Activated CD4-positive, alpha-beta T cell treated with anti-CD3 and anti-CD28 coated beads, Interleukin-2, Interleukin-4, amounts not matched to agents 100 ng/mL and 50 ng/mL, durations not matched to agents 16 hours and 8 hours (primary cell): ENCODE measurements at regions not wholly inside any gene's neighbourhood (a gene's known extent, or its start where the extent isn't known, plus 50 kb on each side); places are given as distances from the start of the nearest gene placed in this dataset.

Source experiments
- DNase-seq: peaks from one replicate; pipeline ENCODE4 v3.0.0-alpha.2; 2020; ENCODE audit warnings: low spot score

GRCh38 chr3:72459588-72459987 lies 388.7 kb downstream of the SHQ1 start:
- no peak for DNase-seq

DNA sequence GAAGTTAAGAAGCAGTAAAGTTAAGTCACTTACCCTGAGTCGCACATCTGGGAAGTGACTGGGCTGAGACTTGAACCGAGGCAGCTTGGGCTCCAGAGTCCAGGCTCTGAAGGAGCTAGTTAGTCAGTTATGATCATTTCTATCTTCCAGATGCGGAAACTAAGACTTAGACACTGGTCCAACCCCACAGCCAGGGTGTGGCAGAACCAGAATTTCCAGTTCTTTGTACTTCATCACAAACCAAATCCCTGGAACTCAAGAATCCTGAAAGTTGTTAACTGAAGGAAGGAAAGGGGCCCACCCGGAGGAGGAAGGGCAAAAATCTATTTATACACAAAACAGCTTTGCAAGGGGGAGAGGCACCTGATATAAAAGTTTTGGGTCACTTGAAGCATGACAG lies 389.9 kb downstream of the SHQ1 start:
- DNase-seq, result no peak

GRCh38 chr3:72454441-72454840 lies 393.8 kb downstream of the SHQ1 start:
- no peak for DNase-seq

DNA sequence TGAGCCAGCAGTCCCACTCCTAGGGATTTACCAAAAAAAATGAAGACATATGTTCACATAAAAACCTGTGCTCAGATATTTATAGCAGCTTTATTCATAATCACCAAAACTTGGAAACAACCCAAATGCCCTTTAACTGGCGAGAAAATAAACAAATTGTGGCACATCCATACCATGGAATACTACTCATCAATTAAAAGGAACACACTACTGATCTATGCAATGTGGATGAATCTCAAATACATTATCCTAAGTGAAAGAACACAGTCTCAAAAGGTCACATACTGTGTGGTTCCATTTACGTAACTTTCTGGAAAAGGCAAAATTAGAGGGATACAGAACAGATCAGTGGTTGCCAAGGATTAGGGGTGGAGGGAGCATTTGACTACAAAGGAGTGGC lies 394.5 kb downstream of the SHQ1 start:
- DNase-seq, result no peak

DNA sequence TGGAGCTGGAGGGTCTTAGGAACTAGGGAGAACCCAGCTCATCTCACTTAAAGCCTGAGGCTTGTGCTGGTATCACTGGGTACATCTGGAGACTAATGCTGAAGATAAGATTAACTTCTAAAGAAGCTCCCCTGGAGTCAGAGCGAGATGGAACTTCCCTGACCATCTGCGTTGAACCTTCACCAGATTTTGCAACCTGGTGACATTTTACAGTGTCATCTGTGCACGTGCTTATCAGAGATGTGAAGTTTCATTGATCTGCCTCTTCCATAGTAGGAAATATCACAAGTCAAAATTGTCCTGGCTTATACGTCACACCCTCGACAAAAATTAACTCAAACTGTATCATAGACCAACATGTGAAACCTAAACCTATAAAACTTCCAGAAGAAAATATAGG lies 395.5 kb downstream of the SHQ1 start:
- DNase-seq, result no peak

- DNase-seq, result no peak
These were observed 396.4 kb downstream of the SHQ1 start for GRCh38 chr3:72451841-72452240.

DNA sequence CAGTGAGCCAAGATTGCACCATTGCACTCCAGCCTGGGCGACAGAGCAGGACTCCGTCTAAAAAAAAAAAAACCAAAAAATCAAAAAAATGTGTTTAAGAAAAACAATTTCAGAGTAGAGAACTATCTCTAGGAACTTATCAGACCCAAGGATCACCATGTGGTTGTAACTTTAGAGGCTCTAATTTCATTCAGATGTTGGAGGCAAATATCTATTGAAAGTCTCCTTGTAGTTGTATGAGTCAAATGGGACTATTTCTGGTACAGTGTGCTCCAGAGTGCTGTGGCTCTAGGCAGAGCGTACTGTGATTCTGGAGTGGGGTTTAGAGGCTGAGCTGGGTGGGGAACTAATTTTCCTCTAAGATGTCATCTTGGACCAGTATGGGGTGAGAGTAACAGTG lies 398.7 kb downstream of the SHQ1 start:
- no peak for DNase-seq

- no peak for DNase-seq
These were observed 399.4 kb downstream of the SHQ1 start for GRCh38 chr3:72448858-72449257.

- no peak for DNase-seq
These were observed 399.8 kb downstream of the SHQ1 start for GRCh38 chr3:72448375-72448823.

GRCh38 chr3:72447059-72447946 lies 400.9 kb downstream of the SHQ1 start:
- DNase-seq, result peak; percentile 91

GRCh38 chr3:72446218-72447058 lies 401.8 kb downstream of the SHQ1 start, which contains the start of gene RYBP:
RYBP (minus strand) TSS chr3:72446621.
- peak; percentile 38 for DNase-seq

GRCh38 chr3:72445827-72446217 lies 402.4 kb downstream of the SHQ1 start:
- no peak for DNase-seq

DNA sequence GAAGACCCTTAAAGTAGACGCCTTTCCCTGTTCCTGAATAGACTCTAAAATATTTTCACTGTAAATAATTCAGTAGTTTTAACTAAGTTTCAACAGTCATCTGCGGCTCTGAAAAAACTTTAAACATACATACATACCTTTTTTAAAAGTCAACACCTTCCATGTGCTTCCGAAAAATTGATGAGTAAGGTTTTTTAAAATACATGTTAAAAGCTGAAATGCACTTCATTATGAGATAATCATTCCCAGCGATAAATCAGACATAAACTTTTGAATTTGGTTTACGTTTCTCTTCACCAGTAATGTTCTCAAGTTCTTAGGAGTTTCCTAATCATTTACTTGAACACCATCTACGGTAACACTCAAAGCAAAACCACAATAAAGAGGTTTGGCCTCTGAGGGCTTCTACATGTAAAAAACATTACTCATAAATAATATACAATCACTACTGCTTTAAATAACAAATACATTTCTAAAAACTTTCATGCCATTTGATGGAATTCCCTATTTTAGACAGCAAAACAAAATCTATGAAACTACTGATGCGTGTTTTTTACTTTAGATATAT lies 403.5 kb downstream of the SHQ1 start:
- DNase-seq, result peak; percentile 62

GRCh38 chr3:72442759-72443158 lies 405.5 kb downstream of the SHQ1 start:
- no peak for DNase-seq

GRCh38 chr3:72441284-72441994 lies 406.8 kb downstream of the SHQ1 start:
- DNase-seq, result no peak

DNA sequence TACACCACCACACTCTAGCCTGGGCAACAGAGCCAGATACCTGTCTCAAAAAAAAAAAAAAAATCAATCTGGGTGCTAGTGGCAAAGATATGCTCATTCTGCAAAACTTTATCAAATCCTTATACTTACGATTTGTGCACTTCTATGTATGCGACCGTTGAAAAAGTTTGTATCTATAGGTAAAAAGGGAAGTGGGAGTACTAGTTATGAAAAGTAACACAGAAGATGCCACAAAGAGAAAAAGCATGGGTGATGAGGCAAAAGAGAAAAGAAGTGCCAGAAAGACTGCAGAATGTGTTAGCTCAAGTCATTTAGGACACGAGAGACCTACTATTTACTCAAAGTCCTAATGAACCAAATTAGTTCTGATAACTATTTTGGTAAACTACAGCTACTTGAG lies 407.8 kb downstream of the SHQ1 start:
- DNase-seq, result no peak

- no peak for DNase-seq
These were observed 408.7 kb downstream of the SHQ1 start for GRCh38 chr3:72439321-72440183.

- DNase-seq, result no peak
These were observed 410.4 kb downstream of the SHQ1 start for GRCh38 chr3:72437661-72438406.

- DNase-seq, result peak; percentile 49
These were observed 411.2 kb downstream of the SHQ1 start for GRCh38 chr3:72436863-72437592.

DNA sequence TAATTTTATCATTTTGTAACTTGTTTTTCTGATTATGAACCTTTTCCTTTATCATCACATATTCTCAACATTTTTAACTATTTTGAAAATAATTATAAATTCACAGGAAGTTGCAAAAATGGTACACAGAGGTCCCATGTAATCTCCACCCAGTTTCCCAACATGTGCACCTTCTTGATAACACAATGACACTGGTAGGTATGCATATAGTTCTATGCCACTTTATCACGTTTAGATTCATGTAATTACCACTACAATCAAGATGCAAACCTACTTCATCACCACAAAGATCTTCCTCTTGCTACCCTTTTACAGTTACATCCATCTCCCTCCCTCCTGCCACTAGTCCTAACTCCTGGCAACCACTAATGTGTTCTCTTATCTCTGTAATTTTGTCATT lies 413.9 kb downstream of the SHQ1 start:
- no peak for DNase-seq
